Adrenal gland (tissue), 9 donors: ENCODE measurements at regions not wholly inside any gene's neighbourhood (a gene's known extent, or its start where the extent isn't known, plus 50 kb on each side); places are given as distances from the start of the nearest gene placed in this dataset.
"Not testable (repeated sequence)": the region's sequence is repeated elsewhere in the genome, so short reads cannot be mapped to it uniquely, and the experiment has no call there.

Source experiments
- DNase-seq, 7 donors: peaks; one replicate each; pipeline ENCODE4 v3.0.0-alpha.2; 2019 to 2020
- H3K27ac ChIP-seq, 5 donors: fragments of 200-600 bp; sonication (generic) in 4 of 5; 1 replicate in 3 of 5; 2 replicates in 2 of 5; pipeline versions ENCODE4 v1.5.1 to v1.8.0; 2016 to 2020; ENCODE audit warnings: mild to moderate bottlenecking in 1 of 5
- H3K27me3 ChIP-seq: fragments of 200-600 bp; 2 replicates; pipeline ENCODE4 v1.8.0; 2021
- H3K36me3 ChIP-seq, 2 donors: fragments of 200-600 bp; replicated peaks in 1 of 2; 1 replicate in 1 of 2; 2 replicates in 1 of 2; pipeline versions ENCODE4 v1.5.1 to v1.8.0; 2018 to 2022
- H3K4me1 ChIP-seq, 2 donors: fragments of 200-600 bp; replicated peaks in 1 of 2; 1 replicate in 1 of 2; 2 replicates in 1 of 2; pipeline versions ENCODE4 v1.5.1 to v1.8.0; 2018 to 2021
- H3K4me3 ChIP-seq, 4 donors: fragments of 200-600 bp; sonication (generic) in 3 of 4; one replicate each; pipeline ENCODE4 v1.5.1; 2016 to 2018
- H3K9me3 ChIP-seq, 3 donors: fragments of 200-600 bp; sonication (generic) in 1 of 3; replicated peaks in 1 of 3; 1 replicate in 2 of 3; 2 replicates in 1 of 3; pipeline versions ENCODE4 v1.5.1 to v1.8.0; 2016 to 2021
- CTCF ChIP-seq, 6 experiments: fragments of 450-650 bp in 4 of 6; fragments of 200-600 bp in 2 of 6; sonication (generic) in 1 of 6; IDR thresholded peaks; 1 replicate in 5 of 6; 2 replicates in 1 of 6; pipeline versions ENCODE4 v1.5.1 to v1.8.0; 2016 to 2021; ENCODE audit warnings: antibody characterized with exemption in 6 of 6, mild to moderate bottlenecking in 2 of 6, moderate library complexity in 1 of 6
- POLR2A ChIP-seq, 2 donors: fragments of 450-650 bp; IDR thresholded peaks; one replicate each; pipeline ENCODE4 v1.6.1; 2017; ENCODE audit warnings: antibody characterized with exemption in 2 of 2, mild to moderate bottlenecking in 2 of 2, moderate library complexity in 1 of 2
- WGBS, 4 donors: extraction: QIAGEN DNeasy Blood & Tissue Kit in 2 of 4; methylation state at CpG; one replicate each; pipeline versions ENCODE4 v1.1.5 to v1.1.7; 2013 to 2017; 5-methylcytosine and 5-hydroxymethylcytosine counted together
- intact Hi-C, 2 donors: fragments of 100-400 bp; cut with DNase I; formaldehyde crosslinking; loops; one replicate each; pipeline versions ENCODE4 v1.14.1 to v1.15.0; 2022 to 2023
- donor health status: healthy with polysubstance abuse.
- donor health status: Bipolar disorder and iron deficiency.
- donor health status: DM: yes; HTN: yes; CAD: no.
- donor health status: DM: no; HTN: no; CAD: no.
- donor health status: DM: no; HTN: no; CAD: no.

DNA sequence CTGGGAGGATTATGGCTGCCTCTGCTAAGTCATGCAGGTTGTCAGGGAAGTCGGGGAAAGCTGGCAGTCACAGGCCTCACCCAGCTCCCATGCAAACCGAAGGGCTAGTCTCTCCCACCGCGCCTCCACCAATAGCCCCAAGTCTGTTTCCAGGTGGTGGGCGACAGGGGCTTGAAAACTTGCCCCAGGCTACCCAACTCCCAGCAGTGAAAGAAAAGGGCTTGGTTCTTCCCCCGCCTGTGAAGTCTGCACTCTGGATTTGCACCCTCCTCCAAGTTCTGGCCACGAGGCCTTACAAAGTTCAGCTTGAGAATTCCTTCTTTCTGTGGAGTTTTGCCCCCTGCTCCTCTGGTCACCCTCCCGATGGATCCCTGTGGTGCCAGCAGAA lies 99.9 kb upstream of the CHST15 start:
- TF ChIP-seq POLR2A (IDR thresholded peaks at IDR 0.05): no peak
- no peak for TF ChIP-seq CTCF (IDR thresholded peaks at IDR 0.05)
- 85 to 94% (median 87%) methylated on average over 5 to 8 of the region's 8 CpGs for WGBS, 4 donors

DNA sequence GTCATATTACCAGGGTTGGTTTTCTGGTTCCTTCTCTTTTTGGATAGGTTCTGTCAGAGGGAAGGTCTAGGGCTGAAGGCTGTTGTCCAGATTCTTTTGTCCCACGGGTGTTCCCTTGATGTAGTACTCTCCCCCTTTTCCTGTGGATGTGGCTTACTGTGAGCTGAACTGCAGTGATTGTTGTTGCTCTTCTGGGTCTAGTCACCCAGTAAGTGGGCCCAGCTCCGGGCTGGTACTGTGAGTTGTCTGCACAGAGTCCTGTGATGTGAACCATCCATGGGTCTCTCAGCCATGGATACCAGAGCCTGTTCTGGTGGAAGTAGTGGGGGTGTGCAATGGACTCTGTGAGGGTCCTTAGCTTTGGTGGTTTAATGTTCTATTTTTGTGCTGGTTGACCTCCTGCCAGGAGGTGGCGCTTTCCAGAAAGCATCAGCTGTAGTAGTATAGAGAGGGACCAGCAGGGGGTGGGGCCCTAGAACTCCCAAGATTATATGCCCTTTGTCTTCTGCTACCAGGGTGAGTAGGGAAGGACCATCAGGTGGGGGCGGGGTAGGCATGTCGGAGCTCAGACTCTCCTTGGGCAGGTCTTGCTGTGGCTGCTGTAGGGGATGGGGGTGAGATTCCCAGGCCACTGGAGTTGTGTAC lies 99.4 kb upstream of the CHST15 start:
- 82 to 89% (median 87%) methylated on average over 5 of the region's 5 CpGs for WGBS, 4 donors
- intact Hi-C loops, DNase-seq: not testable (repeated sequence)

More for the DNA sequence above, 99.9 kb upstream of the CHST15 start:
- intact Hi-C loops: no loop called here
- Histone ChIP-seq H3K27me3 (no peaks in the 10 kb centered on the region), H3K9me3 (no peaks in the 10 kb centered on the region), H3K4me1 (no peaks in the 10 kb centered on the region), H3K4me3 (no peak overlapping the region), H3K27ac (no peak overlapping the region), H3K36me3 (no peaks in the 10 kb centered on the region)
- no peak for DNase-seq

GRCh38 chr10:124190476-124190875 lies 97.1 kb upstream of the CHST15 start:
- H3K36me3 ChIP-seq, intact Hi-C loops, H3K4me1 ChIP-seq, DNase-seq, H3K4me3 ChIP-seq, H3K27me3 ChIP-seq, H3K9me3 ChIP-seq, H3K27ac ChIP-seq: not testable (repeated sequence)
- 48 to 63% (median 57%) methylated on average over 2 of the region's 2 CpGs for WGBS, 4 donors

More for the DNA sequence above, 99.4 kb upstream of the CHST15 start:
- H3K36me3 ChIP-seq, H3K9me3 ChIP-seq, H3K4me3 ChIP-seq, H3K27ac ChIP-seq, H3K27me3 ChIP-seq, H3K4me1 ChIP-seq: not testable (repeated sequence)

DNA sequence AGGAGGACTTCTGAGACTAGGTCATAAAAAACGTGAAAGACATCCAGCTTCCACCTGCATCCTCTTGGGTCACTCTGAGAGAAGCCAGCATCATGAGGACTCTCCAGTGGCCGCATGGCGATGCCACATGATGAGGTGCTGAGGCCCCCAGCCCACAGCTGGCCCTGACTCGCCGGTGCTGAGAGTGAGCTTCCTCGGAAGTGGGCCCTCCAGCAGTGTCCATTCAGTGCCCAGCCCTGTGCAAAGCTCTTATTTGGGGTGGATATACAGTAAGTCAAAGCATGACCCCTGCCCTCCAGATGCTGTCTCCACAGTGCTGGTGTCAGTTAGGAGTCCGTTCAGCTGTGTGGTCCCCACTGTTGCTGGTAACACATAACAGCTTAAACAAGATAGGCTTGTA lies 93.6 kb upstream of the CHST15 start:
- DNase-seq: no peak
- TF ChIP-seq CTCF (IDR thresholded peaks at IDR 0.05): no peak
- TF ChIP-seq POLR2A (IDR thresholded peaks at IDR 0.05): no peak
- Histone ChIP-seq H3K36me3 (no peaks in the 10 kb centered on the region), H3K27me3 (no peaks in the 10 kb centered on the region), H3K9me3 (no peaks in the 10 kb centered on the region), H3K4me3 (no peak overlapping the region), H3K27ac (no peak overlapping the region), H3K4me1 (no peaks in the 10 kb centered on the region)
- intact Hi-C loops: no loop called here
- WGBS, 4 donors: 72 to 93% (median 87%) methylated on average over 4 to 7 of the region's 7 CpGs

DNA sequence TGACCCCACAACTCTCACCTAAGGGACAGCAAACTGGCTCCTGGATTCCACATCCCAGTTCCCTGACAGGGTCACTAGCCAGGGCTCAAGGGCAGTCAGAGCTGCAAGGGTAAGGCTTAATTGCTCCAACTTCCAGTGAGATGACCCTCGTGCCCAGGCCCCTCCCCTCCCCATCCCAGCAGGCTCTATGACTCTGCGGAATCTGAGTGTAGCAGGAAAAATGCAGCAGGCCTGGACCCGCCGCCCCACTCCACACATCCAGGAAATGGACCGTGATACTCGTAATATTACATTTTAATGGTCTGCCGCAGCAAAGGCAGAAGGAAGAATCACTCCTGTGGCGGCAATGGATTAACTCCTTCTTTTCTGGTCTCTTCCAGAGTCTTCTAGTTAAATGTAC lies 91.7 kb upstream of the CHST15 start:
- no peaks in the 10 kb centered on the region for H3K4me1 ChIP-seq
- no peaks in the 10 kb centered on the region for H3K27me3 ChIP-seq
- no peaks in the 10 kb centered on the region for H3K36me3 ChIP-seq
- no peak overlapping the region for H3K27ac ChIP-seq
- H3K4me3 ChIP-seq: no peak overlapping the region
- no peak for DNase-seq
- 70 to 85% (median 81%) methylated on average over 8 of the region's 8 CpGs for WGBS, 4 donors
- no peak for TF ChIP-seq CTCF (IDR thresholded peaks at IDR 0.05)
- TF ChIP-seq POLR2A (IDR thresholded peaks at IDR 0.05): no peak
- intact Hi-C loops: no loop called here
- no peaks in the 10 kb centered on the region for H3K9me3 ChIP-seq
